HG02852 (cell line): ENCODE measurements at regions not wholly inside any gene's neighbourhood (a gene's known extent, or its start where the extent isn't known, plus 50 kb on each side); places are given as distances from the start of the nearest gene placed in this dataset.

Source experiments
- ATAC-seq: cut with Tn5 transposase; IDR thresholded peaks from one replicate; pipeline ENCODE4 v1.9.1; 2021; ENCODE audit warnings: mild to moderate bottlenecking, moderate library complexity; ENCODE audit not compliant: unreplicated experiment

- no peak for ATAC-seq
These were observed 179.6 kb downstream of the SHOX start for GRCh38 chrX:810186-810585.

GRCh38 chrX:809081-809480 is 178.5 kb downstream of the SHOX start:
- no peak for ATAC-seq

- ATAC-seq: no peak
These were observed 176.0 kb downstream of the SHOX start for GRCh38 chrX:806586-806985.

DNA sequence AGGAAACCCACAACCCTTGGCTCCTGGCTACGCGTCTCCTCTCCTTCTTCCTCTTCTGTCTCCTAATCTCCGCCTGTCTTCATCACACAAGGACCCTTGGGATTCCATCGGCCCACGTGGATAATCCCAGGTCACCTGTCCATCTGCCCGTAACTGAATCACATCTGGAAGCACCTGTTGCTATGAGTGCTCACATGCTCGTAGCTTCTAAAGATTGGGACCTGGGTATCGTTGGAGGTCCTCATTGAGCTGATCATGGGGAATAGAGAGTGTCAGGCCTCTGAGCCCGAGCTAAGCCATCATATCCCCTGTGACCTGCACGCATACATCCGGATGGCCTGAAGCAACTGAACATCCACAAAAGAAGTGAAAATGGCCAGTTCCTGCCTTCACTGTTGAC is 175.4 kb downstream of the SHOX start:
- no peak for ATAC-seq

GRCh38 chrX:805103-805670 is 174.6 kb downstream of the SHOX start:
- ATAC-seq: no peak

DNA sequence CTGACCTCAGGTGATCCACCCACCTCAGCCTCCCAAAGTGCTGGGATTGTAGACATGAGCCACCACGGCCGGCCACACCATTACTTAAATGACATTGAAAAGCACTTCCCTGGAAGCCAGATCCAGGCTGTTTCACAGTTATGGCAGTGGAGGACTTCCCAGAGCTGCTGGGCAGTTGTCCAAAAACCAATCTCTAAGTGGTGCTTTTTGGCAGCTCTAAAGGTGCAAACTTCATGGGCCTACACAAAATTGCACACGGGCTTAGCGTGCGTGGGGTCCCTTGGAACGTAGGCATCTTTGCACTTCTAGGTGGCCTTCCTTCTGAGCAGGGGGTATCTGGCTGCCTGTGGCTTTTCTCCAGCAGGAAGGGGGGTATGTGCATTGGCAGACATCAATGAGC is 172.3 kb downstream of the SHOX start:
- ATAC-seq: no peak

DNA sequence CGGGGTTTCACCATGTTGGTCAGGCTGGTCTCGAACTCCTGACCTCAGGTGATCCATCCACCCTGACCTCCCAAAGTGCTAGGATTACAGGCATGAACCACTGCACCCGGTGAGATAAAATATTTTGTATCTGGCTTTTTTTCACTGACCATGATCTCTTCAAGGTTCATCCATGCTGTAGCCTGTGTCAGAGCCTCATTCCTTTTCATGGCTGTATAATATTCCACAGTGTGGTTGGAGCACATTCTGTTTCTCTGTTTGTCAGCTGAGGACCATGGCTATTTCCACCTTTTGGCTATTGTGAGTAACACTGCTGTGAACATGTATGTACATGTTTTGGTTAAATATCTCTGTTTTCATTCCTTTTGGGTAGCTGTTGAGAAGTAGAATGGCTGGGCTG is 169.2 kb downstream of the SHOX start:
- ATAC-seq: no peak

GRCh38 chrX:794311-794710 is 163.7 kb downstream of the SHOX start:
- no peak for ATAC-seq

- no peak for ATAC-seq
These were observed 162.7 kb downstream of the SHOX start for GRCh38 chrX:793216-793770.

DNA sequence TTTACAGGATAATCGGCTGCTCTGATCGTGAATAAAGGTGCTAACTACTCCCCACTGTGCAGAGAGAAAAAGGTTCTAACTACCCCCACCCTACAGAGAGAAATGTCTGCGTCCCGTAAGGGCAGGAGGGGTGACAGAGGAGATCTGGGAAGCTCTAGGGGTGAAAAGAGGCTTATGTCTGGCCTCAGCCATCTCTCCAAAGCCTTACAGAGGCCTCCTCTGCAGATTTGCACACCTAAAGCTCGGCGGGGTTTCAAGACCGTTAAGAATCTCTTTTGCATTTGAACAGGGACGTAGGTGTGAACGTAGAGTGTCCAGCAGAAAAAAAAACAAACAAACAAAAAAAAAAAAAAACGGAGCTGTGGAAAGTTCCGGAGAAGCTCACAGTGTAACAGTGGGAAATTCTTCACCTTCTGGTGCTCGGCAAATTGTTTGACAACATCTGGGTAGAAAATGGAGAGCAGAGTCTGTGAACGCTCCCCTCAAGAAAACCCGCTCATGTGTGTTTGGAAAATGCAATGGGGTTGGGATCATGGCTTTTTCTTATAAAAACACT is 161.0 kb downstream of the SHOX start:
- ATAC-seq: no peak

DNA sequence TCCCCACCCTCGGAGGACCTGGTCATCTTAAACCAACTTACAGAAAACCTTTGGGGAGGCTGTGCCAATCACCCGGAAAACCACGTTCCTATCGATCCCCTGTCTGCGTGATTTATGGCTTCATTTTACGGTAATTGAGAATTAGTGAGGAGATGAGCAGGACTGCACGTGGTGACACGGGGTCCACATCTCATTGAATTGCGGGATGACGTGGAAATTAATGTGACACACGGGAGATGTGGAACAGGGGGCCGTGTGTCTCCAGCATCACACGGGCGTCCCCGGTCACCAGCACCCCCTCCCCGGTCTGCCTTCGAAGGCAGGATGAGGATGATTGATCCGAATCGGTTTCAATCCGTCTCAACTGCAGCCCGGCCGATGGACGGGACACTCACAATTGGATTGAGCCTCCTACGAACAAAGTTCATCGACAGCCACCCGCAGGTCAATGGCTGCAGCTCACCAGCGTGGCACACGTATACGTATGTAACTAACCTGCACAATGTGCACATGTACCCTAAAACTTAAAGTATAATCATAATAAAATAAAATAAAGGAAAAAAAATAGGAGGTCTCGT is 160.3 kb downstream of the SHOX start:
- no peak for ATAC-seq

GRCh38 chrX:790041-790506 is 159.5 kb downstream of the SHOX start:
- ATAC-seq: no peak

DNA sequence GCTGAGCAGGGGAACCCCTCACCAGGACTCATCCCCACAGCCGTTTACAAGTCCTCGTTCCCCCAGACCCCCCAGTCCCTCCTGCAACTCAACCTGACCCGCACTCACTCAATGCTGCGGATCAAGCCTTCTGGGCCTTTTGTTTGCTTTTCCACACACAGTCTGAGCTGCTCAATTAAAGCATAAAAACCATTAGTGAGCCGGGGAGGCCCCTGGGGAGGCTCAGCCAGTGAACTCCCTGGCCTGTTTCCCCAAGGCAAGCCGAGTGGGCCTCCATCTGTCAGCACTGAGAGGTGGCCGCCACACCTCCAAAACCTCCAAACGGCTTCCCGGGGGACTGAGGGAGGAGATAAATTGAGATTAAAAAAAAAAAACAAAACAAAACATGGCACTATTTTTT is 158.5 kb downstream of the SHOX start:
- ATAC-seq: no peak

DNA sequence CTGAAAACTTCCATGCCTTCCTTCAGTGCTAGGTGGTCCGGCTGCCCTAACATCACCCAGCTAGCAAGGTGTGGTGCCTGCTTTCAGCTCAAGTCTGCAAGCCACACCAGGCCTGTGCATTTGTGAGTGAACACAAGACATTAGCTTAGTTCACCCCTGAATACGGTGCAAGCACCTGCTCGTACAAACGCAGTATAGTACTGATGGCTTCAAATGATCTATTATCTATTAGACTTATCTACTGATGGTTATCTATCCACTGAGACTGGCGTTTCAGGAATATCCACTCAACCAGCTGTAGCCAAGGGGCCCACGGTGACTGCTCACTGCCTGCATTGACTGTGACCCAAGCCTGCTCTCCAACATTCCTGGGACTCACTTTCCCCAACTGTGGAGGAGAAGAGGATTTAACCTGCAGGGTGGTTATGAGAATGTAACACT is 155.9 kb downstream of the SHOX start:
- ATAC-seq: no peak

DNA sequence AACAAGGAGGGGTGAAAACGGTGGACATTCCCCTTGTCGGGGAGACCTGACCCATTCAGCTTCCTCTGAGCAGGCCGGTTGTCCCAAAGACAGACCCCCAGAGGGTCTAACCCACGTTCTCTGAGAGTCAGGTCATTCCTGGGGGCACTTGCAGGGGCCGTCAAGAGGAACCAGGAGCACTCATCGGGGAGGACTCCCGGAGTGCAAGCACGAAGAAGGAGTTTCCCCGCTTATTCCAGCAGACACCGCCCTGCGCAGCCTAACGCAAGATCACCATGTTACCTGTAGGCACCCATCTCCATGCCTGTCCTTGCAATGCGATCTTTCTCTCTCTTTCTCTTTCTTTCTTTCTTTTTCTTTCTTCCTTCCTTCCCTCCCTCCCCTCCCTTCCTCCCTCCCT is 154.2 kb downstream of the SHOX start:
- no peak for ATAC-seq

- ATAC-seq: no peak
These were observed 150.9 kb downstream of the SHOX start for GRCh38 chrX:781224-782204.

- ATAC-seq: no peak
These were observed 146.1 kb downstream of the SHOX start for GRCh38 chrX:776529-777230.

GRCh38 chrX:776061-776460 is 145.5 kb downstream of the SHOX start:
- no peak for ATAC-seq

DNA sequence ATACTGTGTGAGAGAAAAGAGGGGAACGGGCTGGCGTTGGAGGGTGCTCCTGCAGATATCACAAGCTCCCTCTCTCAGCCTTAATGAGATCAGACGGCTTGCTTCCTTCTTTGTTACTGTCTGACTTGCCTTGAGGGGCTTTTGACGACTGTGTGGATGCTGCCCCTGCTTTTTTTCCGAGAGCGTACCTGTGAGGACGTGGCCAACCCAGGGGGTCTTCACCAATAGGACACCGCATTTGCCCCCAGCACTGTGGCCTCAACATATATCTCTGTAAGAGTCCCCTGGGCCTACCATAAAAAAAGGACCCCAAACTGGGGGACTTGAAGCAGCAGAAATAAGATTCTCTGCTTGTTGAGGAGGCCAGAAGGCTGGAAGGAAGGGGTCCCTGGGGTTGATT is 143.9 kb downstream of the SHOX start:
- no peak for ATAC-seq

- ATAC-seq: no peak
These were observed 142.9 kb downstream of the SHOX start for GRCh38 chrX:773292-774025.
